K562 (cell line): ENCODE measurements at regions not wholly inside any gene's neighbourhood (a gene's known extent, or its start where the extent isn't known, plus 50 kb on each side); places are given as distances from the start of the nearest gene placed in this dataset.
A peak's percentile ranks its signal among the peaks of the same experiment; 100 is the strongest.

Source experiments
- ATAC-seq: fragments of 200-7000 bp; cut with Tn5 transposase; 3 replicates; pipeline ENCODE4 v1.9.1; 2020; ENCODE audit warnings: moderate library complexity
- BruUV-seq: library from RNA; stranded (reverse); fragments of 400-500 nt; replicated peaks from 2 replicates; lab custom pipeline; 2021; lab: Mats Ljungman, UMichigan
- CTCF ChIA-PET: fragments of 300-600 bp; formaldehyde crosslinking; extraction: SDS; loops from one replicate; lab custom pipeline; 2021; ENCODE audit warnings: low intra/inter-chr PET ratio; lab: Yijun Ruan, JAX
- POLR2A ChIA-PET: fragments of 300-600, 350-650 bp; sonication (Branson Sonifier 250); formaldehyde crosslinking; extraction: SDS; loops from one replicate; lab custom pipeline; 2021; ENCODE audit warnings: antibody characterized with exemption, inconsistent platforms; lab: Yijun Ruan, JAX
- DNase-seq, 4 experiments: peaks; one replicate each; pipeline versions ENCODE4 v3.0.0 to v3.0.0-alpha.2; 2011 to 2018; ENCODE audit warnings: low spot score in 3 of 4, mixed read lengths in 3 of 4; ENCODE audit errors: extremely low read depth in 1 of 4
- FAIRE-seq: peaks from 2 replicates; lab custom pipeline; 2011; peaks lifted over from hg19 to GRCh38; lab: Jason Lieb, UNC
- H2AFZ ChIP-seq: 2 replicates; pipeline ENCODE4 v1.6.0; 2011; ENCODE audit warnings: low read depth, low read length, control low read depth, inconsistent platforms
- H3K27ac ChIP-seq: fragments of 200-600 bp; 3 replicates; pipeline ENCODE4 v1.8.0; 2011; ENCODE audit warnings: low read depth, mild to moderate bottlenecking, control low read depth, inconsistent platforms, low read length, moderate library complexity, mixed read lengths; ENCODE audit errors: extremely low read depth
- H3K27me3 ChIP-seq, 2 experiments: fragments of 300-600 bp in 1 of 2; 2 replicates in 1 of 2; 3 replicates in 1 of 2; pipeline versions ENCODE4 v1.6.0 to v1.8.0; 2011; ENCODE audit warnings: inconsistent platforms in 2 of 2, low read length in 2 of 2, mild to moderate bottlenecking in 1 of 2, mixed read lengths in 1 of 2, moderate library complexity in 1 of 2; ENCODE audit not compliant: control insufficient read depth in 2 of 2, insufficient read depth in 2 of 2
- H3K36me3 ChIP-seq: fragments of 300-600 bp; 3 replicates; pipeline ENCODE4 v1.8.0; 2011; ENCODE audit warnings: mild to moderate bottlenecking, low read length, inconsistent platforms; ENCODE audit not compliant: control insufficient read depth, insufficient read depth
- H3K4me1 ChIP-seq, 2 experiments: fragments of 200-600 bp in 1 of 2; replicated peaks in 1 of 2; 2 replicates in 1 of 2; 3 replicates in 1 of 2; pipeline versions ENCODE4 v1.5.1 to v1.8.0; 2011; ENCODE audit warnings: inconsistent platforms in 2 of 2, low read length in 2 of 2, mild to moderate bottlenecking in 1 of 2, mixed read lengths in 1 of 2, moderate library complexity in 1 of 2; ENCODE audit not compliant: control insufficient read depth in 2 of 2, insufficient read depth in 2 of 2
- H3K4me2 ChIP-seq: 2 replicates; pipeline ENCODE4 v1.6.1; 2011; ENCODE audit warnings: low read length, control low read depth, inconsistent platforms, mixed read lengths; ENCODE audit not compliant: insufficient read depth
- H3K4me3 ChIP-seq: fragments of 200-600 bp; sonication (generic), shearing (Covaris generic); 2 replicates; pipeline ENCODE4 v1.5.1; 2016; ENCODE audit warnings: control low read depth, inconsistent platforms
- H3K79me2 ChIP-seq: fragments of 200-600 bp; 3 replicates; pipeline ENCODE4 v1.8.0; 2011; ENCODE audit warnings: low read length, inconsistent platforms; ENCODE audit not compliant: control insufficient read depth, insufficient read depth
- H3K9ac ChIP-seq, 2 experiments: 2 replicates each; pipeline versions ENCODE4 v1.6.0 to v1.6.1; 2011; ENCODE audit warnings: low read depth in 2 of 2, low read length in 2 of 2, control low read depth in 1 of 2, inconsistent platforms in 1 of 2, mild to moderate bottlenecking in 1 of 2, mixed read lengths in 1 of 2; ENCODE audit not compliant: insufficient read depth in 1 of 2
- H3K9me1 ChIP-seq: one replicate; pipeline ENCODE4 v1.6.0; 2011; ENCODE audit warnings: inconsistent platforms, mild to moderate bottlenecking, low read length, moderate library complexity; ENCODE audit not compliant: control insufficient read depth, insufficient read depth
- H3K9me3 ChIP-seq: replicated peaks from 2 replicates; pipeline ENCODE4 v1.5.1; 2011; ENCODE audit warnings: low read depth, low read length, inconsistent platforms; ENCODE audit not compliant: control insufficient read depth, insufficient read depth
- H4K20me1 ChIP-seq: replicated peaks from 2 replicates; pipeline ENCODE4 v1.6.1; 2011; ENCODE audit warnings: low read length, inconsistent platforms, mixed read lengths; ENCODE audit not compliant: control insufficient read depth, insufficient read depth
- MLLT1 ChIP-seq, 2 experiments: fragments of 450-650 bp; IDR thresholded peaks; 2 replicates each; pipeline ENCODE4 v1.6.1; 2016
- SFPQ ChIP-seq: fragments of 200-400 bp; formaldehyde crosslinking; IDR thresholded peaks from 2 replicates; pipeline ENCODE4 v1.6.1; 2017; ENCODE audit warnings: mild to moderate bottlenecking, low read depth, low read length, moderate library complexity
- STAT5A ChIP-seq: IDR thresholded peaks from 2 replicates; pipeline ENCODE4 v1.6.1; 2012; ENCODE audit warnings: low read length, inconsistent platforms, borderline replicate concordance
- ZNF121 ChIP-seq: sonication (generic); formaldehyde crosslinking; conservative IDR thresholded peaks from 2 replicates; pipeline ENCODE4 v1.8.0; 2022; ENCODE audit warnings: missing genetic modification reagents
- WGBS: fragments of 100-300 bp; shearing (Covaris generic); methylation state at CpG from one replicate; pipeline ENCODE4 v1.1.6; 2016; ENCODE audit warnings: low coverage, mixed read lengths; ENCODE audit not compliant: insufficient coverage; ENCODE audit errors: missing lambda C conversion rate; 5-methylcytosine and 5-hydroxymethylcytosine counted together
- in situ Hi-C: fragments of 300-500 bp; cut with MboI; formaldehyde crosslinking; loops from 4 replicates; pipeline ENCODE4 v1.15.0; 2018; ENCODE audit warnings: inconsistent platforms, mixed read lengths
- intact Hi-C: fragments of 100-400 bp; cut with micrococcal nuclease; formaldehyde crosslinking; loops from 2 replicates; pipeline ENCODE4 v1.14.2; 2022

GRCh38 chrX:47745416-47745815, 86.4 kb upstream of the UXT start:
- no peak for ATAC-seq
- no peaks in the 10 kb centered on the region for H4K20me1 ChIP-seq
- no peaks in the 10 kb centered on the region for H3K9me1 ChIP-seq
- no peaks in the 10 kb centered on the region for H3K27me3 ChIP-seq
- BruUV-seq = no TSS peak
- no peaks in the 10 kb centered on the region for H3K4me1 ChIP-seq
- no peaks in the 10 kb centered on the region for H3K79me2 ChIP-seq
- intact Hi-C loops = loop anchor here (10.0 kb wide), 1 partner anchor 551 kb away; the partner anchor contains the start of gene UBA1
- H3K36me3 ChIP-seq = no peaks in the 10 kb centered on the region
- no peaks in the 10 kb centered on the region for H3K9me3 ChIP-seq
- no peak overlapping the region for H3K4me3 ChIP-seq
- in situ Hi-C loops = no loop called here
- 0% methylated on average over 1 of the region's 1 CpG for WGBS
- TF ChIP-seq MLLT1 (IDR thresholded peaks at IDR 0.05) (no peak), STAT5A (no peak)
- no peak for FAIRE-seq
- H3K4me2 ChIP-seq = no peak overlapping the region
- no peak overlapping the region for H3K27ac ChIP-seq
- no peak overlapping the region for H2AFZ ChIP-seq
- CTCF ChIA-PET = no interaction called here
- DNase-seq = no peak
- no peak overlapping the region for H3K9ac ChIP-seq
- POLR2A ChIA-PET = no interaction called here

- H3K36me3 ChIP-seq = no peaks in the 10 kb centered on the region
- CTCF ChIA-PET = no interaction called here
- DNase-seq (no peak), FAIRE-seq (no peak), ATAC-seq (no peak)
- H3K4me3 ChIP-seq = no peak overlapping the region
- BruUV-seq = no TSS peak
- H3K9me3 ChIP-seq = no peaks in the 10 kb centered on the region
- H3K27me3 ChIP-seq = no peaks in the 10 kb centered on the region
- H3K79me2 ChIP-seq = no peaks in the 10 kb centered on the region
- 22% methylated on average over 2 of the region's 2 CpGs for WGBS
- H3K27ac ChIP-seq = no peak overlapping the region
- no peak overlapping the region for H3K9ac ChIP-seq
- H4K20me1 ChIP-seq = no peaks in the 10 kb centered on the region
- POLR2A ChIA-PET = interaction anchor here (0.6 kb wide), 1 partner anchor 240 kb away, joined by 3 read pairs; no protein-coding TSS in a partner anchor
- in situ Hi-C loops = no loop called here
- no peaks in the 10 kb centered on the region for H3K4me1 ChIP-seq
- H2AFZ ChIP-seq = 0 out of 2 replicates have a peak overlapping the region, but pooled peaks have one; percentile 24
- H3K4me2 ChIP-seq = no peak overlapping the region
- TF ChIP-seq SFPQ = no peak
- TF ChIP-seq ZNF121 = 0 out of 2 replicates have a peak, but pooled peaks have one; percentile 28
- TF ChIP-seq, all 486 proteins: peak for 1
- H3K9me1 ChIP-seq = no peaks in the 10 kb centered on the region
- intact Hi-C loops = loop anchor here (10.0 kb wide), 1 partner anchor 549 kb away; the partner anchor contains the start of gene UBA1
Observed at GRCh38 chrX:47743504-47743903, 84.5 kb upstream of the UXT start.
